ENCODE measurements at regions not wholly inside any gene's neighbourhood (a gene's known extent, or its start where the extent isn't known, plus 50 kb on each side); places are given as distances from the start of the nearest gene placed in this dataset.

DNA sequence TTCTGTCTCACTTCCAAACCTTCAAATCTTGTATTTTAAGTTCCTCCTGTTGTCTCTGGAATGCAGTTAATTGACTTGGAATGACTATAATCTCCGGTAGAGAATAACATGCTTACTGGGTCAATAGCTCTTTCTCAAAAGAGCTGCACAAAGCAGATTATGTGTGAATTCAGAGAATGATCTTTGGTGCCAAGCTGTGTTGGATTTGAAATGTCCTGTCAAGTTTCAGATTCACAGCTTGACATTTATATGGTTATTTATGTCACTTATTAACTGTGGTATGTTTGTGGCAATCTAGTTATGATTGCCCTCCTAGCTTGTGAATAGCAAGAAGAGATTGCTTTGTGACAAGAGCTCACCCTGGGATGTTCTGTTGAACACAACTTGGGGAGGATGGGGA lies 128.3 kb upstream of the KCNE2 start:
- TF ChIP-seq, protein P1, sequence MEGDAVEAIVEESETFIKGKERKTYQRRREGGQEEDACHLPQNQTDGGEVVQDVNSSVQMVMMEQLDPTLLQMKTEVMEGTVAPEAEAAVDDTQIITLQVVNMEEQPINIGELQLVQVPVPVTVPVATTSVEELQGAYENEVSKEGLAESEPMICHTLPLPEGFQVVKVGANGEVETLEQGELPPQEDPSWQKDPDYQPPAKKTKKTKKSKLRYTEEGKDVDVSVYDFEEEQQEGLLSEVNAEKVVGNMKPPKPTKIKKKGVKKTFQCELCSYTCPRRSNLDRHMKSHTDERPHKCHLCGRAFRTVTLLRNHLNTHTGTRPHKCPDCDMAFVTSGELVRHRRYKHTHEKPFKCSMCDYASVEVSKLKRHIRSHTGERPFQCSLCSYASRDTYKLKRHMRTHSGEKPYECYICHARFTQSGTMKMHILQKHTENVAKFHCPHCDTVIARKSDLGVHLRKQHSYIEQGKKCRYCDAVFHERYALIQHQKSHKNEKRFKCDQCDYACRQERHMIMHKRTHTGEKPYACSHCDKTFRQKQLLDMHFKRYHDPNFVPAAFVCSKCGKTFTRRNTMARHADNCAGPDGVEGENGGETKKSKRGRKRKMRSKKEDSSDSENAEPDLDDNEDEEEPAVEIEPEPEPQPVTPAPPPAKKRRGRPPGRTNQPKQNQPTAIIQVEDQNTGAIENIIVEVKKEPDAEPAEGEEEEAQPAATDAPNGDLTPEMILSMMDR (IDR thresholded peaks at IDR 0.05): no peak
- TF ChIP-seq POLR2A (IDR thresholded peaks at IDR 0.05) (no peak), EP300 (IDR thresholded peaks at IDR 0.05) (no peak)
